Testis (tissue), 2 donors: ENCODE measurements at regions not wholly inside any gene's neighbourhood (a gene's known extent, or its start where the extent isn't known, plus 50 kb on each side); places are given as distances from the start of the nearest gene placed in this dataset.

Experiments
- POLR2A ChIP-seq: fragments of 450-650 bp; IDR thresholded peaks from one replicate; pipeline ENCODE4 v1.6.1; 2017; ENCODE audit warnings: antibody characterized with exemption, mild to moderate bottlenecking, moderate library complexity
- TF ChIP-seq, protein P1 (sequence below), 3 experiments: fragments of 450-650 bp in 2 of 3; fragments of 200-600 bp in 1 of 3; sonication (generic) in 1 of 3; IDR thresholded peaks; one replicate each; pipeline ENCODE4 v1.5.1; 2016 to 2019; ENCODE audit warnings: antibody characterized with exemption in 3 of 3, mild to moderate bottlenecking in 2 of 3, moderate library complexity in 1 of 3

GRCh38 chr13:71285700-71286099, 581.3 kb downstream of the DACH1 start:
- TF ChIP-seq, protein P1, sequence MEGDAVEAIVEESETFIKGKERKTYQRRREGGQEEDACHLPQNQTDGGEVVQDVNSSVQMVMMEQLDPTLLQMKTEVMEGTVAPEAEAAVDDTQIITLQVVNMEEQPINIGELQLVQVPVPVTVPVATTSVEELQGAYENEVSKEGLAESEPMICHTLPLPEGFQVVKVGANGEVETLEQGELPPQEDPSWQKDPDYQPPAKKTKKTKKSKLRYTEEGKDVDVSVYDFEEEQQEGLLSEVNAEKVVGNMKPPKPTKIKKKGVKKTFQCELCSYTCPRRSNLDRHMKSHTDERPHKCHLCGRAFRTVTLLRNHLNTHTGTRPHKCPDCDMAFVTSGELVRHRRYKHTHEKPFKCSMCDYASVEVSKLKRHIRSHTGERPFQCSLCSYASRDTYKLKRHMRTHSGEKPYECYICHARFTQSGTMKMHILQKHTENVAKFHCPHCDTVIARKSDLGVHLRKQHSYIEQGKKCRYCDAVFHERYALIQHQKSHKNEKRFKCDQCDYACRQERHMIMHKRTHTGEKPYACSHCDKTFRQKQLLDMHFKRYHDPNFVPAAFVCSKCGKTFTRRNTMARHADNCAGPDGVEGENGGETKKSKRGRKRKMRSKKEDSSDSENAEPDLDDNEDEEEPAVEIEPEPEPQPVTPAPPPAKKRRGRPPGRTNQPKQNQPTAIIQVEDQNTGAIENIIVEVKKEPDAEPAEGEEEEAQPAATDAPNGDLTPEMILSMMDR (IDR thresholded peaks at IDR 0.05) = no peak
- TF ChIP-seq POLR2A = no peak
